CD4-positive, alpha-beta T cell (primary cell): ENCODE measurements at regions not wholly inside any gene's neighbourhood (a gene's known extent, or its start where the extent isn't known, plus 50 kb on each side); places are given as distances from the start of the nearest gene placed in this dataset.

ENCODE experiments used
- ATAC-seq: fragments of 200-7000 bp; cut with Tn5 transposase; one replicate; pipeline ENCODE4 v1.10.0; 2022; ENCODE audit warnings: mild to moderate bottlenecking; ENCODE audit not compliant: poor library complexity
- CTCF ChIA-PET: fragments of 350-600 bp; sonication (Branson Sonifier 250); formaldehyde crosslinking; loops from one replicate; lab custom pipeline; 2021; ENCODE audit warnings: antibody characterized with exemption, inconsistent platforms; lab: Charles Lee
- POLR2A ChIA-PET: fragments of 350-600 bp; sonication (Branson Sonifier 250); formaldehyde crosslinking; loops from one replicate; lab custom pipeline; 2021; ENCODE audit warnings: antibody characterized with exemption, inconsistent platforms; lab: Charles Lee
- DNase-seq, 14 experiments: peaks; one replicate each; pipeline ENCODE4 v3.0.0-alpha.2; 2013 to 2020; ENCODE audit warnings: mixed read lengths in 2 of 14
- H3K27ac ChIP-seq, 2 donors: one replicate each; pipeline versions ENCODE4 v1.5.1 to v1.7.0; 2013; ENCODE audit warnings: low read length in 2 of 2, low read depth in 1 of 2, mild to moderate bottlenecking in 1 of 2
- H3K27me3 ChIP-seq, 2 experiments: 1 replicate in 1 of 2; 2 replicates in 1 of 2; pipeline versions ENCODE4 v1.6.1 to v1.7.0; 2013; ENCODE audit warnings: low read length in 2 of 2, control low read depth in 1 of 2, mild to moderate bottlenecking in 1 of 2, moderate library complexity in 1 of 2; ENCODE audit not compliant: insufficient read depth in 2 of 2, control insufficient read depth in 1 of 2
- H3K36me3 ChIP-seq: one replicate; pipeline ENCODE4 v1.6.1; 2013; ENCODE audit warnings: low read length, control low read depth; ENCODE audit not compliant: insufficient read depth
- H3K4me1 ChIP-seq: one replicate; pipeline ENCODE4 v1.6.1; 2013; ENCODE audit warnings: low read length, control low read depth; ENCODE audit not compliant: insufficient read depth
- H3K4me3 ChIP-seq: one replicate; pipeline ENCODE4 v1.5.1; 2013; ENCODE audit warnings: mild to moderate bottlenecking, low read length, moderate library complexity
- H3K9me3 ChIP-seq, 2 experiments: 1 replicate in 1 of 2; 2 replicates in 1 of 2; pipeline versions ENCODE4 v1.6.1 to v1.7.0; 2013; ENCODE audit warnings: low read length in 2 of 2, mild to moderate bottlenecking in 2 of 2, control low read depth in 1 of 2, moderate library complexity in 1 of 2; ENCODE audit not compliant: control insufficient read depth in 1 of 2, insufficient read depth in 1 of 2
- H3K27ac Mint-ChIP-seq: one replicate; pipeline ENCODE4 v1.8.0; 2020; ENCODE audit warnings: mixed read lengths
- H3K27me3 Mint-ChIP-seq: one replicate; pipeline ENCODE4 v1.8.0; 2021; ENCODE audit warnings: mixed read lengths
- H3K36me3 Mint-ChIP-seq: one replicate; pipeline ENCODE4 v1.8.0; 2021; ENCODE audit warnings: low read depth, mixed read lengths
- H3K4me1 Mint-ChIP-seq: one replicate; pipeline ENCODE4 v1.8.0; 2021; ENCODE audit warnings: low read depth, mixed read lengths
- H3K4me3 Mint-ChIP-seq: one replicate; pipeline ENCODE4 v1.8.0; 2020; ENCODE audit warnings: mild to moderate bottlenecking, mixed read lengths
- H3K9me3 Mint-ChIP-seq: one replicate; pipeline ENCODE4 v1.8.0; 2020; ENCODE audit warnings: mixed read lengths
- intact Hi-C, 2 experiments: fragments of 100-400 bp; cut with DNase I in 1 of 2; cut with micrococcal nuclease in 1 of 2; formaldehyde crosslinking; loops; one replicate each; pipeline versions ENCODE4 v1.15.1 to v1.9.0; 2023 to 2025; cut with DNase I, micrococcal nuclease
- TF ChIP-seq, protein P1 (sequence below): fragments of 200-600 bp; IDR thresholded peaks from one replicate; pipeline ENCODE4 v1.8.0; 2022; ENCODE audit warnings: antibody characterized with exemption, mild to moderate bottlenecking

DNA sequence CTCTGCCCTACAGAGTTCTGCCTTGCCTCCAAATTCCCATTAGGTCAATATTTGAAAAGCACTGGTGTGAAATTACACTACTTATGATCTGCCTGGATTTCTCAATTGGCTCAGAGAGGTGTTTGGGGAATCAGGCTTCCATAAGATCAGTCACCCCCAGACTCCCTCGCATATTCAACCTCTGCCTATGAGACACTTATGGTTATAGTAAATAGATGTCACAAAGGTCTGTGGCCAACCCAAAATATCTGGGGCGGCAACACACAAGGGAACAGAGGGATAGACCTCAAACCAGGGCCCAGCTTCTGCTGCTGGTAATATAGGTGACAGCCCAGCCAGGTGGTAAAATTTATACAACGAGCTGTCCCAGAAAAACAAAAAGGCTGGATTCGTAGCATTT lies 376.7 kb upstream of the ZMIZ1 start:
- POLR2A ChIA-PET: interaction anchor here (1.0 kb wide), 1 partner anchor 28 kb away, joined by 3 read pairs; no protein-coding TSS in a partner anchor
- Histone ChIP-seq H3K9me3 (no peaks in the 10 kb centered on the region), H3K4me1 (no peaks in the 10 kb centered on the region), H3K27me3 (peaks cover 0 to 2% of the 10 kb centered on the region in 2 experiments), H3K36me3 (no peaks in the 10 kb centered on the region), H3K4me3 (no peak overlapping the region), H3K27ac (no peak overlapping the region)
- TF ChIP-seq, protein P1, sequence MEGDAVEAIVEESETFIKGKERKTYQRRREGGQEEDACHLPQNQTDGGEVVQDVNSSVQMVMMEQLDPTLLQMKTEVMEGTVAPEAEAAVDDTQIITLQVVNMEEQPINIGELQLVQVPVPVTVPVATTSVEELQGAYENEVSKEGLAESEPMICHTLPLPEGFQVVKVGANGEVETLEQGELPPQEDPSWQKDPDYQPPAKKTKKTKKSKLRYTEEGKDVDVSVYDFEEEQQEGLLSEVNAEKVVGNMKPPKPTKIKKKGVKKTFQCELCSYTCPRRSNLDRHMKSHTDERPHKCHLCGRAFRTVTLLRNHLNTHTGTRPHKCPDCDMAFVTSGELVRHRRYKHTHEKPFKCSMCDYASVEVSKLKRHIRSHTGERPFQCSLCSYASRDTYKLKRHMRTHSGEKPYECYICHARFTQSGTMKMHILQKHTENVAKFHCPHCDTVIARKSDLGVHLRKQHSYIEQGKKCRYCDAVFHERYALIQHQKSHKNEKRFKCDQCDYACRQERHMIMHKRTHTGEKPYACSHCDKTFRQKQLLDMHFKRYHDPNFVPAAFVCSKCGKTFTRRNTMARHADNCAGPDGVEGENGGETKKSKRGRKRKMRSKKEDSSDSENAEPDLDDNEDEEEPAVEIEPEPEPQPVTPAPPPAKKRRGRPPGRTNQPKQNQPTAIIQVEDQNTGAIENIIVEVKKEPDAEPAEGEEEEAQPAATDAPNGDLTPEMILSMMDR: no peak
- intact Hi-C loops: no loop called here
- Mint-ChIP-seq H3K4me3 (no peak overlapping the region), H3K36me3 (no peaks in the 10 kb centered on the region), H3K27me3 (no peaks in the 10 kb centered on the region), H3K4me1 (no peaks in the 10 kb centered on the region), H3K9me3 (no peaks in the 10 kb centered on the region), H3K27ac (no peak overlapping the region)
- CTCF ChIA-PET: no interaction called here
- ATAC-seq (no peak), DNase-seq (no peak)

GRCh38 chr10:78695846-78696245 lies 372.9 kb upstream of the ZMIZ1 start:
- ChIA-PET CTCF (no interaction called here), POLR2A (no interaction called here)
- no peaks in the 10 kb centered on the region for H3K36me3 Mint-ChIP-seq
- Histone ChIP-seq H3K9me3 (no peaks in the 10 kb centered on the region), H3K36me3 (no peaks in the 10 kb centered on the region), H3K27ac (no peak overlapping the region), H3K4me3 (no peak overlapping the region), H3K27me3 (peaks cover 0 to 2% of the 10 kb centered on the region in 2 experiments), H3K4me1 (no peaks in the 10 kb centered on the region)
- DNase-seq (no peak), ATAC-seq (no peak)
- no peaks in the 10 kb centered on the region for H3K9me3 Mint-ChIP-seq
- intact Hi-C loops: no loop called here
- no peak overlapping the region for H3K4me3 Mint-ChIP-seq
- no peak overlapping the region for H3K27ac Mint-ChIP-seq
- H3K27me3 Mint-ChIP-seq: no peaks in the 10 kb centered on the region
- no peaks in the 10 kb centered on the region for H3K4me1 Mint-ChIP-seq
- TF ChIP-seq, protein P1: no peak

DNA sequence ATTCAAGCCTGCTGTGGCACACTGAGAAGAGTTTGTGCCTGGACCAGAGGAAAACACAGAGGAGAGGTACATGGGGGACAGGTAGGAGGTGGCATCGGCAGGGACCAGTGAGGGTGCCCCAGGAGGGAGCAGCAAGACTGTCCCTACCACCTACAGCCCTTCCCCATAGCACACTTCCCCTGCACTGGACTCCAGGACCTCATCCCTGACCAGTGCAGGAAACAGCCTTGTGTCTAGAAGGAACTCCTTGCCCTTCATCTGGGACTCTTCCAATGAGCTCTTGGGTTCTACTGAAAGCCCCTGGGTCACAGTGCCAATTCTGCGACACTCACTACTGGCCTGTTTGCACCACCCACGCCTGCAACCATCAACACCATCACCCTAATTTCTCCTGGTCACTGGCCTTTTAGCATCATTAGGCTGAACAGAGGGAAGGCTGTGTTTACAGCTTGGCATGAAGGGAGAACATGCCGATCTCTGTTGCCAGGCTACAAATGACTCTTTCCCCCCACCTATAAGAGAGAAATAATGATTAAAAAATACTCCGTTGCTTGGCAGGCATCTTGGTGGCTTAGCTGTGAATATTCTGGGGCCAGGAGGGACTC lies 371.9 kb upstream of the ZMIZ1 start:
- no peaks in the 10 kb centered on the region for H3K36me3 ChIP-seq
- ChIA-PET POLR2A (no interaction called here), CTCF (no interaction called here)
- no peak for ATAC-seq
- TF ChIP-seq, protein P1: no peak
- peaks cover 8% of the 10 kb centered on the region for H3K27me3 Mint-ChIP-seq
- no peak overlapping the region for H3K27ac Mint-ChIP-seq
- H3K4me3 Mint-ChIP-seq: no peak overlapping the region
- H3K27me3 ChIP-seq: peaks cover 0 to 2% of the 10 kb centered on the region in 2 experiments
- no peaks in the 10 kb centered on the region for H3K4me1 ChIP-seq
- DNase-seq: no peak
- no peaks in the 10 kb centered on the region for H3K9me3 Mint-ChIP-seq
- H3K4me1 Mint-ChIP-seq: no peaks in the 10 kb centered on the region
- no peaks in the 10 kb centered on the region for H3K9me3 ChIP-seq
- no peaks in the 10 kb centered on the region for H3K36me3 Mint-ChIP-seq
- intact Hi-C loops: no loop called here
- no peak overlapping the region for H3K27ac ChIP-seq
- no peak overlapping the region for H3K4me3 ChIP-seq
